ENCODE measurements at regions not wholly inside any gene's neighbourhood (a gene's known extent, or its start where the extent isn't known, plus 50 kb on each side); places are given as distances from the start of the nearest gene placed in this dataset.

DNA sequence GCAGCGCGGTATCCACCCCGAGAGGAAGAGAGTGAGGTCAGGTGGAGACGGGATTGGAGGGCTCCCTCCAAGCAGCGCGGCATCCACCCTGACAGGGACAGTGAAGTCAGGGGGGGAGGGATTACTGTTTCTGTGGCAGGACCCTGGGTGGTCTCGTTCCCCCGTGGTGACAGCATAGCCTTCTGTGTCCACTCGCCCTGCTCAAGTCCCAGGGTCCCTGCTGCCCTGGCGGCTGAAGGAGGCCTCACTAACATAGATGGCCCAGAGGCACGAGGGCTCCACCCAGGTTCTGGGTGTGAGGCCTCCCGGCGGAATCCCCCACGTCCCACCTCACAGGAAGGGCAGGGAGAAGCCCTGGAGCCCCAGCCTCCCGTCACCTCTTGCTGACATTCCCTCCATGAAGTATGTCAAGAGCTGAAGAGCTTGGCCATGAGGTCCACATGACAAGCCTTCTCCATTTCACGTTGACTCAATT is 636.1 kb downstream of the BRD1 start:
- DNase-seq, result no peak

DNA sequence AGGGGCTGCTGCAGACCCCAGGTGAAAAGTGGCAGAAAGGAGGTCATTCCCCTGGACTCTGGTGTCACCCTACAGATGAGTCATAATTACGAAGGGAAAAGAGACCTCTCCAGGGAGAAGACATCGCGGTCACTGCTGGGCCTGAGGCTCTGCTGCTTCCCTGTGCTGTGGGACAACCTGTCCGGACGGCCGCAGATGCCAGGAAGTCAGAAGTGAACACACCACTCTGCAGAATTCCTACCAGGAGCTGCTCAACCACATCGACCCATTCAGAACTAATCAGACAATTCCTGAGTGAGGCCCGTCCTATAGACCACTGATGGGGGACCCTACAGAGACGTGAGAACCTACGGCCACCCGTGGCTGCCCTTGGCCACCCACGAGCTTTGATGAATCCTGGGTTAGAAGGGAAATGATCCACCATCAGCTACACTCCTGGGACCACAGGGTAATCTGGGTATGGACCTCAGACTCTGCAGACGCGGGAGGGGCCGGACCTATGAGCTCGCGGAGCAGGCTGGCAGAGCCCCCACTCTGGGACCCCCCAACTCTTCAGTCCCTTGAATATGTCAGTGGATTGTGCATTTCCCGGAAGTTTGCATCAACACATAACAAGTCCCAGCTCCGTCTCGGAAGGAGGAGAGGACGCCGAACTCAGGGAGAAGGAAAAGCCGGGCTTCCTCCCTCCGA is 636.7 kb downstream of the BRD1 start:
- DNase-seq, result no peak

- DNase-seq, result no peak
Observed at GRCh38 chr22:49189871-49190270, 637.8 kb downstream of the BRD1 start.

- no peak for DNase-seq
Observed at GRCh38 chr22:49188591-49188990, 639.1 kb downstream of the BRD1 start.

- DNase-seq, result no peak
Observed at GRCh38 chr22:49188091-49188490, 639.6 kb downstream of the BRD1 start.

DNA sequence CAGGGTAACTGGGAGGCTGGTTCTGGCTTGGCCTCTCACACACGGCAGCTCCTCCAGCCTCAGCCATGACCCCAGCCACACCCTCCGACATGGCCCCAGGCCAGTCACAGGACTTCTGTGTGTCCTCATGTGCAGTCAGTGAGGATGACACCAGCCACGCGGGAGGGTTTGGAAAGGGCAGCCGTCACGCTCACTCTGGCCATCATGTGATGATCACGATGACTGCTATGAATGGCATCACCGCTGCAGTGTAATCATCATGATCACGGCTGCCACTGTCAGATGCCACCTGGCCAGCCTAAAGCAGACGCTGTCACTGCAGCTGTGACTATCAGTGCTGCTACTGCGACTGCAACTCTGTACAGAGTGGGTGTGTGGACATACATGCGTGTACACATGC is 640.9 kb downstream of the BRD1 start:
- DNase-seq, result no peak

DNA sequence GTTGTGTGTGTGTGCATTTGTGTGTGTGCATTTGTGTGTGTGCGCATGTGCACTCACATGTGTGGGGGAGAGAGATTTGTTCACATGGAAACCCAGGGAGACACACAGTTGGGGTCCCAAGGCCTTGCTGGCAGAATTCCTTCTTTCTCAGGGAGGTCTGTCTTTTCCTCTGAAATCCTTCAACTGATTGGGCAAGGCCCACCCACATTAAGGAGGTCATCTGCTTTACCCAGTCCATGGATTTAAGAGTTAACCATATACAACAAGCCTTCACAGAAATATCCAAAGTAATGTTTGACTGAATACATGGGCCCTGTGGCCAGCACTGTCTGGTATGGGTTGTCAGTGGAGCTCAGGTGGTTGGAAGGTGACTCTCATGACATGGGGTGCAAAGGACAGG is 641.4 kb downstream of the BRD1 start:
- no peak for DNase-seq

GRCh38 chr22:49185312-49185969 is 642.2 kb downstream of the BRD1 start:
- no peak for DNase-seq

- no peak for DNase-seq
Observed at GRCh38 chr22:49184736-49185135, 642.9 kb downstream of the BRD1 start.

DNA sequence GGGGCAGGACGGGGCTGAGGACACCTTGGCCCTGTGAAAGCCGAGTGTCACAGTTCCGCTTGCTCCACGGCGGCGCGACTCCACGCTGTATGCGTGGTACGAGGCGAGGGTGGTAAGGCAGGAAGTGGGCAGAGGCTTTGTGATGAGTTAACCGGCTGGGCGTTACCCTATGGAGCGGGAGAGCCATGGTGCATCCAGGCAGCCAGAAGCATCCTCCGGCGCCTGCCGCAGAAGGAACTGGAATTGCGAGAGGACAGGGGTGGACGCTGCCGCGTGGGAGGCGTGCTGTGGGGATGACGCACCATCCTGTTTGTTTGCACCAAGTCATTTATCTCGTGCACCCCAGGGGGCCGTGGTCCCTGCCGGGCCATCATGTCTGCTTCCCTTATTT is 643.9 kb downstream of the BRD1 start:
- no peak for DNase-seq

- DNase-seq, result no peak
Observed at GRCh38 chr22:49183208-49183825, 644.4 kb downstream of the BRD1 start.

DNA sequence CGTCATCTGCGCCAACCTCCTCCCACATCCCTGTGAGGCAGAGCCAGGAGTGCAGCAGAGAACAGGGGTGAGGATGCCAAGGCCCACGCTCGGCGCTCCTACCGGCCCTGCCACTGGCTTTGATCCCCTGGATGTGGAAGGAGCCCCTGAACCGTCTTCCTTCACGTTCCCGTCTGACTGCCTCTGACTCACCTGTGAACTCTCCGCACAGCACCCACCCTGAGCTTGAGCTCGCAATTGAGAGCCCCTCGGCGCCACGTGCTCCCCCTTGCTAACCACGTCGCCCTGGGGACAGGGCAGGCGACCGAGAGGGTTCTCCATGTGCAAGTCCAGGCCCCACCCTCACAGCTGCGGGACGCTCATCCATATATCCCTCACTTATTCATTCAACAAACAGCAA is 645.3 kb downstream of the BRD1 start:
- no peak for DNase-seq

- no peak for DNase-seq
Observed at GRCh38 chr22:49181942-49182341, 645.7 kb downstream of the BRD1 start.

DNA sequence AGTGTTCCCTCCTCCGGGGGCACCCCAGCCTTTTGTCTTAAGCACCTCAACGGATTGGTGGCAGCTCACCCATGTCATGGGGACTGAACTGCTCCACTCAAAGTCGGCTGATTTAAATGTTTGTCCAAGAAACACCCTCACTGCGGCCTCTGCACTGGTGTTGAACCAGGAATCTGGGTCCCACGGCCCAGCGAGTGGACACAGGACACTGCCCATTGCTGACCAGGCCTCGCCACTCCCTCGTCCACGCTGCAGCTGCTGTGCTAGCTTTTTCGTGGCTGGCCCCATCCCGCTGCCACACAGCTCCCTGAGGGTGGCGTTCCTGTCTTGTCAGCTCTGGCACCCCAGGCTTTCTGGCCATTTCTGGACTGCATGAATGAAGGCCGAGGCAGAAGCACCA is 646.2 kb downstream of the BRD1 start:
- DNase-seq, result no peak

DNA sequence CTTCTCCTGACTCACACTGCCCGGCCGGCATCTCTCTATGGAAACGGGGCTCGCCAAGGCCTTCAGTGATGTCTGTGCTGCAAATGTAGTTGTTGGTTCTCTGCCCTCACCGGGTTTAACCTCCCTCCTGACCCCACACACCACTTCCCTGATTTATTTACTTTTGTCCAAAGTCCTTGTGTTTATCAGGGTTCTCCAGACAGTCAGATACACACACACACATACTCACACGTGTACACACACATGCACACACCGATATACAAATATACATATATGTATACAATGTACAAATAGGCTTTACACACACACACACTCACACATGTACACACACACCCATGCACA is 647.0 kb downstream of the BRD1 start:
- no peak for DNase-seq

- no peak for DNase-seq
Observed at GRCh38 chr22:49179886-49180682, 647.6 kb downstream of the BRD1 start.

DNA sequence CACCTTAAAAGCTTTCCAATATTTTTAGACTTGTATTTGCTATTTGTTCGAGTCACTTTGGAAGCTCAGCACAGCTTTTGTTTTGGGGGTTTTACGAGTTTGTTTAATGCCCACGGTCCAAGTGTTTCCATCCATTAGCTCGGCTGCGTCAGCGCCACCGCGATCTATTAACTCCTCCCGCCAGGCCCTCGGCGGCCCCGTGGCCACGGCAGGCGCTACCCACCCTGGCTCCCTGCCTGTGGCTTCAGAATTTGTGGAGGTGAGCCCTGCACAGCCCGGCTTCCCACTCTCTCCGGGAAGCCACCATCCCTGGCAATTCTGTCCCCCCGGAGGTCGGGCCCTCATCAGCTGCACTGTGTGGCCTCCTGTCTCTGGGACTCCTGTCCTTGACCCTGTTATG is 648.5 kb downstream of the BRD1 start:
- DNase-seq, result no peak

- DNase-seq, result no peak
Observed at GRCh38 chr22:49178246-49179005, 649.2 kb downstream of the BRD1 start.

DNA sequence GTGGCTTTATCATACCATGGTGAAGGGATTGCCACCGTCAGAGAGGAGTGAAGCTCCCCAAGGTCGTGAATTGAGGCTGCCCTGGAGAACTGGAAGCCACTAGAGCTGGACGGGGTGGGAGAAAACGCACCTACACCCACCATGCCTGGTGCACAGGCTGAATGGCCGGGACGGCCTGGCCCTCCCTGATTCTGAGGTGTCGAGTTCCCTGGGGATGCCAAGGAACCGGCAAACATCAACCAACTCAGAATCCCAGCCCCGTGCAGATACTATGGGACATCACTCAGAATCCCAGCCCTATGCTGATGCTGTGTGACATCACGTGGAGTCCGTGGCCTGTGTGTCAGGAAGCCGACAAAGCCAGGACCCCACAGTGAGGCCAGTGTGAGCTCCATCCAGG is 650.0 kb downstream of the BRD1 start:
- DNase-seq, result no peak

DNA sequence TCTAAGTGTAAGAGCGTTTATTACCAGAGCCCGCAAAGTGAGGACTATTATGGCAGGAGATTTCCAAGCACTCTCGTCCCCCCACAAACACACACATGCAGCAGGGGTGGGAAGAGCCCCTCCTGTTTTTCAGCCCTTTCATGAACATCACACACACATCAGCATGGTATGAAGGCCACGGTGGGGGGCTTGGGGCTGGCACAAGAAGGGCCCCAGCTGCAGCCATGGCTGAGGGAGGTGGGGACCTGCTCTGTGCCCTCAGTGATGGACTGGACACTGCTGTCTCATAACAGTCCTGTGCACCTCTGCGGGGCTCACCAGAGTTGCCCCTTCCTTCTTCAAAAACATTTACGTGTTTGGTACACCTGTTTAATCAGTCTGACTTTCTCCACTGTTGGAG is 650.7 kb downstream of the BRD1 start:
- no peak for DNase-seq

DNA sequence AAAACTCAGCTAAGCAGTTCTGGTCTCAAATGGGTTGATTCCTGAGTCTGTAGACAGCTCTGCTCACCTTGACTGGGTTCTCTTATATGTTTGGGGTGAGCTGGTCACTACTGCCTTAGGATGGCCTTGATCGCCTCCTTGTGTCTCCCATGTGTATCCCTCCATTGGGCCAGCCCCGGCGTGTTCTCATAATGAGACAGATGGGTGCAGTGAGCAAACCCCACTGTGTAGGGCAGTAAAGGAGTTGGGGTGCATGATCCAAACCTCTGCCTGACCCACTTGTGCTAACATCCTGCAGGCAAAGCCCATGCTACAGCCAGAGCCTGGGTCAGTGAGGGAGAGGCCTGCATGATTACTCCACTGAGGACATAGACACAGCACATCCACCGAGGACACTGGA is 657.6 kb downstream of the BRD1 start:
- no peak for DNase-seq

- no peak for DNase-seq
Observed at GRCh38 chr22:49169074-49169744, 658.5 kb downstream of the BRD1 start.

Data from skin of body (tissue), 1 donor.